ENCODE measurements at regions not wholly inside any gene's neighbourhood (a gene's known extent, or its start where the extent isn't known, plus 50 kb on each side); places are given as distances from the start of the nearest gene placed in this dataset.

- Mint-ChIP-seq H3K4me3 (no peak overlapping the region), H3K9me3 (peaks cover 2% of the 10 kb centered on the region), H3K4me1 (ENCODE audit: low read depth) (no peaks in the 10 kb centered on the region), H3K27ac (no peak overlapping the region), H3K36me3 (ENCODE audit: low read depth) (no peaks in the 10 kb centered on the region), H3K27me3 (ENCODE audit: low read depth) (no peaks in the 10 kb centered on the region)
- intact Hi-C loops (cut with micrococcal nuclease) = no loop called here
- CTCF ChIA-PET = no interaction called here
- DNase-seq = no peak
Measured at GRCh38 chrX:114162068-114162735, 421.7 kb upstream of the HTR2C start.

GRCh38 chrX:114152801-114153200 is 431.1 kb upstream of the HTR2C start:
- intact Hi-C loops (cut with micrococcal nuclease) = no loop called here
- DNase-seq = no peak
- Mint-ChIP-seq H3K4me1 (ENCODE audit: low read depth) (no peaks in the 10 kb centered on the region), H3K27me3 (ENCODE audit: low read depth) (no peaks in the 10 kb centered on the region), H3K27ac (no peak overlapping the region), H3K36me3 (ENCODE audit: low read depth) (no peaks in the 10 kb centered on the region), H3K9me3 (no peaks in the 10 kb centered on the region), H3K4me3 (no peak overlapping the region)
- CTCF ChIA-PET = no interaction called here

GRCh38 chrX:114152130-114152529 is 431.8 kb upstream of the HTR2C start:
- H3K4me1 Mint-ChIP-seq (ENCODE audit: low read depth) = no peaks in the 10 kb centered on the region
- no peaks in the 10 kb centered on the region for H3K27me3 Mint-ChIP-seq (ENCODE audit: low read depth)
- intact Hi-C loops (cut with micrococcal nuclease) = no loop called here
- H3K9me3 Mint-ChIP-seq = no peaks in the 10 kb centered on the region
- no peak for DNase-seq
- no peaks in the 10 kb centered on the region for H3K36me3 Mint-ChIP-seq (ENCODE audit: low read depth)
- no peak overlapping the region for H3K27ac Mint-ChIP-seq
- H3K4me3 Mint-ChIP-seq = no peak overlapping the region
- CTCF ChIA-PET = no interaction called here

GRCh38 chrX:114134465-114134864 is 449.4 kb upstream of the HTR2C start:
- intact Hi-C loops (cut with micrococcal nuclease) = no loop called here
- H3K4me3 Mint-ChIP-seq = no peak overlapping the region
- no peaks in the 10 kb centered on the region for H3K27me3 Mint-ChIP-seq (ENCODE audit: low read depth)
- no peak for DNase-seq
- CTCF ChIA-PET = no interaction called here
- no peaks in the 10 kb centered on the region for H3K36me3 Mint-ChIP-seq (ENCODE audit: low read depth)
- no peaks in the 10 kb centered on the region for H3K4me1 Mint-ChIP-seq (ENCODE audit: low read depth)
- no peak overlapping the region for H3K27ac Mint-ChIP-seq
- no peaks in the 10 kb centered on the region for H3K9me3 Mint-ChIP-seq

GRCh38 chrX:114127411-114128025 is 456.4 kb upstream of the HTR2C start:
- no peak for DNase-seq
- Mint-ChIP-seq H3K27ac (no peak overlapping the region), H3K36me3 (ENCODE audit: low read depth) (no peaks in the 10 kb centered on the region), H3K9me3 (no peaks in the 10 kb centered on the region), H3K4me3 (no peak overlapping the region), H3K4me1 (ENCODE audit: low read depth) (no peaks in the 10 kb centered on the region), H3K27me3 (ENCODE audit: low read depth) (no peaks in the 10 kb centered on the region)
- intact Hi-C loops (cut with micrococcal nuclease) = no loop called here
- CTCF ChIA-PET = no interaction called here

GRCh38 chrX:114127005-114127404 is 456.9 kb upstream of the HTR2C start:
- H3K27me3 Mint-ChIP-seq (ENCODE audit: low read depth) = no peaks in the 10 kb centered on the region
- intact Hi-C loops (cut with micrococcal nuclease) = no loop called here
- no peak overlapping the region for H3K4me3 Mint-ChIP-seq
- H3K36me3 Mint-ChIP-seq (ENCODE audit: low read depth) = no peaks in the 10 kb centered on the region
- CTCF ChIA-PET = no interaction called here
- H3K9me3 Mint-ChIP-seq = no peaks in the 10 kb centered on the region
- no peak overlapping the region for H3K27ac Mint-ChIP-seq
- H3K4me1 Mint-ChIP-seq (ENCODE audit: low read depth) = no peaks in the 10 kb centered on the region
- DNase-seq = no peak

- H3K36me3 Mint-ChIP-seq (ENCODE audit: low read depth) = no peaks in the 10 kb centered on the region
- no peak overlapping the region for H3K4me3 Mint-ChIP-seq
- H3K4me1 Mint-ChIP-seq (ENCODE audit: low read depth) = no peaks in the 10 kb centered on the region
- no peaks in the 10 kb centered on the region for H3K27me3 Mint-ChIP-seq (ENCODE audit: low read depth)
- intact Hi-C loops (cut with micrococcal nuclease) = no loop called here
- CTCF ChIA-PET = no interaction called here
- no peak overlapping the region for H3K27ac Mint-ChIP-seq
- DNase-seq = no peak
- no peaks in the 10 kb centered on the region for H3K9me3 Mint-ChIP-seq
Measured at GRCh38 chrX:114101081-114101480, 482.8 kb upstream of the HTR2C start.

GRCh38 chrX:114097866-114098265 is 486.0 kb upstream of the HTR2C start:
- no peak overlapping the region for H3K27ac Mint-ChIP-seq
- H3K27me3 Mint-ChIP-seq (ENCODE audit: low read depth) = no peaks in the 10 kb centered on the region
- intact Hi-C loops (cut with micrococcal nuclease) = no loop called here
- no peaks in the 10 kb centered on the region for H3K36me3 Mint-ChIP-seq (ENCODE audit: low read depth)
- no peaks in the 10 kb centered on the region for H3K9me3 Mint-ChIP-seq
- no peak for DNase-seq
- CTCF ChIA-PET = no interaction called here
- H3K4me3 Mint-ChIP-seq = no peak overlapping the region
- no peaks in the 10 kb centered on the region for H3K4me1 Mint-ChIP-seq (ENCODE audit: low read depth)

GRCh38 chrX:114097427-114097826 is 486.5 kb upstream of the HTR2C start:
- Mint-ChIP-seq H3K36me3 (ENCODE audit: low read depth) (no peaks in the 10 kb centered on the region), H3K4me3 (no peak overlapping the region), H3K27ac (no peak overlapping the region), H3K9me3 (no peaks in the 10 kb centered on the region), H3K27me3 (ENCODE audit: low read depth) (no peaks in the 10 kb centered on the region), H3K4me1 (ENCODE audit: low read depth) (no peaks in the 10 kb centered on the region)
- DNase-seq = no peak
- intact Hi-C loops (cut with micrococcal nuclease) = no loop called here
- CTCF ChIA-PET = no interaction called here

- CTCF ChIA-PET = no interaction called here
- Mint-ChIP-seq H3K36me3 (ENCODE audit: low read depth) (no peaks in the 10 kb centered on the region), H3K9me3 (no peaks in the 10 kb centered on the region), H3K4me1 (ENCODE audit: low read depth) (no peaks in the 10 kb centered on the region), H3K27ac (no peak overlapping the region), H3K4me3 (no peak overlapping the region), H3K27me3 (ENCODE audit: low read depth) (no peaks in the 10 kb centered on the region)
- DNase-seq = no peak
- intact Hi-C loops (cut with micrococcal nuclease) = no loop called here
Measured at GRCh38 chrX:114095789-114096188, 488.1 kb upstream of the HTR2C start.

- H3K27me3 Mint-ChIP-seq (ENCODE audit: low read depth) = no peaks in the 10 kb centered on the region
- no peaks in the 10 kb centered on the region for H3K4me1 Mint-ChIP-seq (ENCODE audit: low read depth)
- intact Hi-C loops (cut with micrococcal nuclease) = no loop called here
- DNase-seq = no peak
- H3K9me3 Mint-ChIP-seq = peaks cover 2% of the 10 kb centered on the region
- CTCF ChIA-PET = no interaction called here
- H3K27ac Mint-ChIP-seq = no peak overlapping the region
- H3K4me3 Mint-ChIP-seq = no peak overlapping the region
- no peaks in the 10 kb centered on the region for H3K36me3 Mint-ChIP-seq (ENCODE audit: low read depth)
Measured at GRCh38 chrX:114087543-114087942, 496.3 kb upstream of the HTR2C start.

GRCh38 chrX:114077773-114078172 is 506.1 kb upstream of the HTR2C start:
- Mint-ChIP-seq H3K9me3 (peaks cover 1% of the 10 kb centered on the region), H3K27ac (no peak overlapping the region), H3K36me3 (ENCODE audit: low read depth) (no peaks in the 10 kb centered on the region), H3K27me3 (ENCODE audit: low read depth) (no peaks in the 10 kb centered on the region), H3K4me3 (no peak overlapping the region), H3K4me1 (ENCODE audit: low read depth) (no peaks in the 10 kb centered on the region)
- no peak for DNase-seq
- intact Hi-C loops (cut with micrococcal nuclease) = no loop called here
- CTCF ChIA-PET = no interaction called here

- H3K36me3 Mint-ChIP-seq (ENCODE audit: low read depth) = no peaks in the 10 kb centered on the region
- intact Hi-C loops (cut with micrococcal nuclease) = no loop called here
Measured at GRCh38 chrX:114075073-114075673, 508.7 kb upstream of the HTR2C start.

More at GRCh38 chrX:114075073-114075673, 508.7 kb upstream of the HTR2C start:
- H3K27ac Mint-ChIP-seq = no peak overlapping the region
- H3K27me3 Mint-ChIP-seq (ENCODE audit: low read depth) = no peaks in the 10 kb centered on the region
- H3K4me3 Mint-ChIP-seq = no peak overlapping the region
- no peaks in the 10 kb centered on the region for H3K4me1 Mint-ChIP-seq (ENCODE audit: low read depth)
- DNase-seq = no peak
- CTCF ChIA-PET = no interaction called here
- H3K9me3 Mint-ChIP-seq = peaks cover 1% of the 10 kb centered on the region
